NCI-H526 (cell line): ENCODE measurements at regions not wholly inside any gene's neighbourhood (a gene's known extent, or its start where the extent isn't known, plus 50 kb on each side); places are given as distances from the start of the nearest gene placed in this dataset.
"Not testable (repeated sequence)": the region's sequence is repeated elsewhere in the genome, so short reads cannot be mapped to it uniquely, and the experiment has no call there.

ENCODE experiments used
- DNase-seq, 2 experiments: peaks; one replicate each; lab custom pipeline; 2025; lab: John Stamatoyannopoulos, UW

DNA sequence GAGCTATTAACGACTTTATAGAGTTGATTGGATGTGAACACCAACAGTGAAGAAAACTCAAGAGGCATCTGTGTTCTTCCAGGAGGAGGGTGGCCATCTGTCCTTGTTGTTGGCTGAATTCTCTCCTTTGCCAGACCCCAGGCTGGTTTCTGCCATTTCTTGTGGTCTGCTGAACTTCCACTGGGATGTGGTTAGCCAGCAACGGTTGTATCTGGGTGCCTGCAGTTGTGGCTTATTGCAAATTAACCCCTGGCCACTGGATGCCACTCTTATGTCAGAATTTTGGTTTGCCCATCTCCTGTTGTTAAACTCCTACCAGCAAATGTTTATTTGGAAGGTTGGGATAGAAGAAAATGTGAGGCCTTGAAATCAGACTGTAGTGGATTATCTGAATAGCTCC, 163.6 kb upstream of the TBC1D5 start:
- no peak for DNase-seq

GRCh38 chr3:17901893-17902292, 159.5 kb upstream of the TBC1D5 start:
- DNase-seq: no peak

- peak; percentile 2 to 57 for DNase-seq
These were observed 152.1 kb upstream of the TBC1D5 start for GRCh38 chr3:17894434-17895060.

DNA sequence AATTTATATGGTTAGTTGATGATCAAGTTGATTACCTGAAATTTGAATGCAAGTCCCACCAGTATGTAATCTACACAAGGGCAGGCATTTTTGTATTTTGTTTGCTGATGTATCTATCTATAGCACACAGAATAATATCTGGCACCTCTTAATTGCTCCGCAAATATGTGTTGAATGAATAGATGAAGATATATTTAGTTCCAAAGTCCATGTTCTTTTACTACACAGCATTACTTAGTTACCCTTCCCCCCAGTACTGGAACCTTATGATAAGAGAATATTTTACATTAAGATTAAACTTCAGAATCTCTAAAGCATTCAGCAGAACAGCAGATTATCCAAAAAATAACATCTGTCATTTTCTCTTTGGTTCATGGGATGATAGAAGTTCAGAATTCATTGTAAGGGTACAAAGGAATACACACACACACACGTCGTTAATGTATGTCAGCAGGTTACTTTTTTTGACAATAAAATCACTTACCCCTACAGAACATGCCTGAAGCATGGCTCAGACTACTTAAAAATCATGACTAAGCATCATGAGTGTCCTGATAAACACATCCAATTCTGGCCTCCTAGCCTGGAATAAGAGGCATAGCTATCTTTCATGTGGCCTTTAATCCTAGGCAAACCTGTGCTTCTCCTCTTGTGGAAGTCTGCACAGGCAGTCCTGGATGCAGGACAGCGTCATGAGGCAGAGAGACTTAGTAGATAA, 148.9 kb upstream of the TBC1D5 start:
- no peak for DNase-seq

DNA sequence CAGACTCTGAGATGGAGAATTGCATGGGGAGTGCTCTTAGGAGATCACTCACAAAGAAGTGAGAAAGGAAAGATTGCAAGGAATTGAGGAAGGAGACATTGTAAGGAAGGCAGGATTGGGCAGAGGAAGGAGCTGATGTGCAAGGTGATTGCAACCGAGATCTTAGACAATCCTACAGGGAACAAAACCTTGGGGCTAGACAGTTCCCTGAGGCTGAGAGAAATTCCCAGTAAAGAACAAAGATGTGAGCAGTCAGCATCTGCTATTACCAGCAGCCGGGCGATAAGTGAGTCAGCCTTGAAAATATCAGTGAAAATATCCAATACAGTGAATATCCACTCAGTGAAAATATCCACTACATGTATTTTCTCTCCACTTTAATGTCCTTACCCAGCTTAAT, 143.6 kb upstream of the TBC1D5 start:
- DNase-seq: no peak

DNA sequence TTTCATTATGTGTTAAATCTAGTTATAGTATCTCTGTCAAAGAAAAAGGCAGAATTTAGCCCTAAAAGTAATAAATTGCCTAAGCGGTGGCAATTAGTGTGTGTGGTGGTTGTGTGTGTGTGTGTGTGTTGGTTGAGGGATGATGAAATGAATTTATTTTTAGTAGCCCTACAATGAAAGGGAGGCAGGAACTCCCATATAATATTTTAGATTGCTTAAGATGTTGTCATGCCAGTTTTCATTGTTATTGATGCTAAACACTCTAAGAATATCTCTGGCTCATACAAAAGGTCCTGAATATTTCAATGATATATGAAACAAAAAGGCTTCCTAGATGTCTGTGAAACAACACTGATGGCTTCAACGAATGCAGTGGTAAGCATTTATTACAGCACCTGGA, 140.6 kb upstream of the TBC1D5 start:
- DNase-seq: no peak

- no peak for DNase-seq
These were observed 134.9 kb upstream of the TBC1D5 start for GRCh38 chr3:17877299-17877698.

- no peak for DNase-seq
These were observed 132.2 kb upstream of the TBC1D5 start for GRCh38 chr3:17874636-17875035.

- no peak for DNase-seq
These were observed 130.0 kb upstream of the TBC1D5 start for GRCh38 chr3:17872457-17872856.

DNA sequence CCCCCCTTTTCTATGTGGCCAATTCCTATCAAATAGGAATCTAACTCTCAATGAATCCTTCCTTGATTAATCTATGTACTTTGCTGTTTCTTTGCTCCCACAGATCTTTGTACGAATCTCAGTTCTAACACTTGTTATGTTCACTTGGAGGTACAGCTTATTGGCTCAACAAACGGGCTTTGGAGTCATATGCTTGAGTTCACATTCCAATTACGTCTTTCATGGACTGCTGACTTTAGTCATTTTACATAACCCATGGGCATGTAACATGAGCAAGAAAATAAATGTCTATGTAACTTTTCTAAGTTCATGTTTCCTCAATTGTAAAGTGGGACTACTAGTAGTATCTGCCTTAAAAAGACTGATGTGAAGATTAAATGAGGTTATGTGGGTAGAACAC, 123.2 kb upstream of the TBC1D5 start:
- DNase-seq: no peak

GRCh38 chr3:17861476-17861875, 119.0 kb upstream of the TBC1D5 start:
- no peak for DNase-seq

GRCh38 chr3:17860840-17861471, 118.5 kb upstream of the TBC1D5 start:
- not testable (repeated sequence) for DNase-seq

GRCh38 chr3:17852217-17852616, 109.8 kb upstream of the TBC1D5 start:
- no peak for DNase-seq

DNA sequence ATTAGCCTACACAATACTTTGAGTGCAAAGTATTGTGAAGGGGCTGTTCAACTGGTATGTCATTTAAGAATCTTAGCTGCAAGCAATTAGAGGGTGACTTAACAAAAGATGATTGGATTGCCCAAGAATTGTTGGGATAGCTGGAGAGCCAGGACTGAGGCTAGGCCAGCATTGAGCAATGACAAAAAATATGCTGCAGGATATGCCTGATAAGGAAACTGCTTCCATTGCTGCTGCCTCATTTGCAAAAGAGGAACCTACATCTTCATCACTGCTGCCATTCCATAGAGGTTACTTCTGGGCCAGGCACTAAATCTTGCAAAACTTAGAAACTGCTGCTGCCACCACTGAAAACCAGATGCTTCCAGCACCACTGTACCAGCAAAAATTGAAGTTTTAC, 108.0 kb upstream of the TBC1D5 start:
- DNase-seq: no peak

DNA sequence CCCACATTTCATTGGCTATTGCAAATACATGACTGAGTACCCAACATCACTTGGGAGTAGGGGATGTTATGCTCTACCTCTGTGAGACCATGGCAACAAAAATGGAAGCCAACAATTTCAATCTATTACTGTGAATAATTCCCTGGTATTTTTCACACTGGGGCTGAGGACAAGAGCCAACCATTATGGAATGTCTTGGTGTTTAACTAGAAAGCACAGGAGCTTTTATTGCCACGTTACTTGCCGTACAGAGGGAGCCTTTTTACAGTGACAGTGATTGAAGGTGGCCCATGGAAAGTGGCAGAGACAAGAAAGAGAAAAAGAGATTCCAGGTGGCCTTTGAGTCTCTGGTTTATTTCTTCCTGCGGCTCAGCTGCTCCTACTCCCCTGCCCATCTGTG, 105.7 kb upstream of the TBC1D5 start:
- no peak for DNase-seq

DNA sequence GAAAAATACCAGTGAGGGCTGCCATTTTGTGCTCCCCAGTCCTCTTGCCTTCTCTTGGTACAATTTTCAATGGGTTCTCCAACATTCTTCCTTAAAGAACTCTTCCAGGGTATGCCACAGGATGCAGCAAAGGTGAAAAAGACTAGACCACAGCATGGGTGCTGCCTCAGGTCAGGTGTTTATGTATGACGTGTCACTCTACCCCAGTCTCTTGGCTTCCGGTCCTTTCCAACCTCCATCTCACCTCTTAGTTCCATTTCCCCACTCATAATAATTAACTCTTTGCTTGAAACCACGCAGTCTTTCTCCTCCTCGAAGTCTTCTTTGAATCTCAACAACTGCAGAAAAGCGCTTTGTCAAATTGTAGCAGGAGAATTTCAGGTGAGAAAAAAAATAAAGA, 104.7 kb upstream of the TBC1D5 start:
- DNase-seq: no peak

GRCh38 chr3:17846466-17846865, 104.0 kb upstream of the TBC1D5 start:
- no peak for DNase-seq

GRCh38 chr3:17845026-17845812, 102.8 kb upstream of the TBC1D5 start:
- DNase-seq: no peak

GRCh38 chr3:17844236-17844635, 101.8 kb upstream of the TBC1D5 start:
- DNase-seq: no peak

DNA sequence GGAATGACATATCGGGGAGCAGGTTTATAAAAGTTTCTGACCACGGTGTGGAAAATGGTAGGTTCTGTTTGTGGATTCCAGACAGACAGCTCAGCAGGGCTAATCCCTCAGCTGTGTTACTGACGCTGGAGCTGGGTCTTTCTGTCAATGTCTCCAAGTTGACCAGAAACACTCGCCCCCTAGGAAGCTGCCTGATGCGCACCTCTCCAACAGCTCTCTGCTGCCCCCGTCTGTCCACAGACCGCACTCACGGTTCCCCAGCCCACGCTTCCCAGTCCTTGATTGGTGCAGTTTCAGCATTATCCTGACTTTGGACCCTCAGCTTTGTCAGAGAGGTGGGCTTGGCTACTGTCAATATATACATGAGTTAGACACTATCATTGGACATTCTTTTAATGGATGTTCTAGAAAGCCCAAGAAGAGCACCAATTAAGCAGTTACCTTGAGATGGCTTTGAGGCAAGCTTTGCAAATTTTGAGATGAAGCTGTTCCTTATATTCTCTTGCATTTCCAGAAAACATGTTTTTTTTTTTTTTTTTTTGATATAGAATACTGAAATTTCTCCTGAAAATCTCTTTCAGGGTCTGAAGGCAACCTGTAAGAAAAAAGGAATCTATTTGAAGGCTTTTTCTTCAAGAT, 98.9 kb upstream of the TBC1D5 start:
- peak; percentile 3 to 75 for DNase-seq

GRCh38 chr3:17840651-17841050, 98.2 kb upstream of the TBC1D5 start:
- no peak for DNase-seq

DNA sequence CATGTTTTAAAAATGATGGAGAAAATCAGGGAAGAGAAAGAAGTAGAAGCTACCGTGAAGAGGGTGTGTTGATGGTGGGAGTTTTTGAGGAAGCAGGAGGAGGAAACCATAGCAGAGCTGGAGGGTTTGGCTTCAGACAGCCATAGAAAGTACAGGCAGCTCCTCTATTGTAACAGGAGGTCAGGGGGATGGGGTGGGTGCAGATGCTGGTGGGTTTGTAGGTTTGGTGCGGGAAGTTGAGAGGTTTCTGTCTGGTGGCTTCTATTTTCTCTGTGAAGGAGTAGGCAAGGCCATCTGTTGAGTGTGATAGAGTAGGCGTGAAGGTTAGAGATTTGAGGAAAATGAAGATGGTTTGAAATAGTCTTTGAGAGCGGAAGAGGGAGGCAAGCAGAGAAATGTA, 97.7 kb upstream of the TBC1D5 start:
- DNase-seq: no peak
